H9 (cell line): ENCODE measurements at regions not wholly inside any gene's neighbourhood (a gene's known extent, or its start where the extent isn't known, plus 50 kb on each side); places are given as distances from the start of the nearest gene placed in this dataset.

Experiments
- DNase-seq: peaks from one replicate; pipeline ENCODE4 v3.0.0-alpha.2; 2017
- H2AFZ ChIP-seq: one replicate; pipeline ENCODE4 v1.6.1; 2013; ENCODE audit warnings: mild to moderate bottlenecking, low read length, control low read depth, moderate library complexity
- H2AK5ac ChIP-seq: 2 replicates; pipeline ENCODE4 v1.6.1; 2013; ENCODE audit warnings: low read length, control low read depth, mixed read lengths; ENCODE audit not compliant: insufficient read length
- H2BK120ac ChIP-seq: one replicate; pipeline ENCODE4 v1.6.1; 2013; ENCODE audit warnings: low read depth, mild to moderate bottlenecking, low read length, control low read depth, inconsistent platforms; ENCODE audit not compliant: poor library complexity, severe bottlenecking
- H2BK12ac ChIP-seq: 2 replicates; pipeline ENCODE4 v1.6.1; 2013; ENCODE audit warnings: low read length, control low read depth, mixed read lengths, low read depth; ENCODE audit not compliant: insufficient read length
- H2BK15ac ChIP-seq: 2 replicates; pipeline ENCODE4 v1.6.1; 2013; ENCODE audit warnings: low read depth, low read length, control low read depth
- H2BK20ac ChIP-seq: one replicate; pipeline ENCODE4 v1.6.1; 2013; ENCODE audit warnings: low read depth, mild to moderate bottlenecking, low read length, control low read depth, inconsistent platforms; ENCODE audit not compliant: poor library complexity, severe bottlenecking
- H2BK5ac ChIP-seq: 2 replicates; pipeline ENCODE4 v1.6.1; 2013; ENCODE audit warnings: low read length, control low read depth, mixed read lengths; ENCODE audit not compliant: insufficient read length
- H3K14ac ChIP-seq: 2 replicates; pipeline ENCODE4 v1.6.1; 2013; ENCODE audit warnings: low read length, control low read depth; ENCODE audit not compliant: insufficient read depth
- H3K18ac ChIP-seq: 2 replicates; pipeline ENCODE4 v1.6.1; 2013; ENCODE audit warnings: low read depth, mild to moderate bottlenecking, mixed read lengths, low read length, control low read depth; ENCODE audit not compliant: insufficient read length
- H3K23ac ChIP-seq: 2 replicates; pipeline ENCODE4 v1.6.1; 2013; ENCODE audit warnings: low read length, control low read depth, mixed read lengths, low read depth; ENCODE audit not compliant: insufficient read length
- H3K23me2 ChIP-seq: 2 replicates; pipeline ENCODE4 v1.6.1; 2013; ENCODE audit warnings: low read depth, mild to moderate bottlenecking, mixed read lengths, low read length, control low read depth; ENCODE audit not compliant: insufficient read length, poor library complexity, severe bottlenecking
- H3K27ac ChIP-seq: 2 replicates; pipeline ENCODE4 v1.5.1; 2013; ENCODE audit warnings: low read length, control low read depth, mixed read lengths, low read depth; ENCODE audit not compliant: insufficient read length
- H3K27me3 ChIP-seq: 2 replicates; pipeline ENCODE4 v1.6.1; 2013; ENCODE audit warnings: low read length, control low read depth, inconsistent platforms; ENCODE audit not compliant: insufficient read depth
- H3K4ac ChIP-seq: 2 replicates; pipeline ENCODE4 v1.6.1; 2013; ENCODE audit warnings: low read depth, mild to moderate bottlenecking, control low read depth, inconsistent platforms, low read length, moderate library complexity
- H3K4me1 ChIP-seq: 2 replicates; pipeline ENCODE4 v1.6.1; 2013; ENCODE audit warnings: low read length, control low read depth, inconsistent platforms; ENCODE audit not compliant: insufficient read depth
- H3K4me2 ChIP-seq: 2 replicates; pipeline ENCODE4 v1.6.1; 2013; ENCODE audit warnings: low read length, control low read depth, mixed read lengths; ENCODE audit not compliant: insufficient read length, insufficient read depth
- H3K56ac ChIP-seq: 2 replicates; pipeline ENCODE4 v1.6.1; 2013; ENCODE audit warnings: low read depth, mild to moderate bottlenecking, mixed read lengths, low read length, control low read depth; ENCODE audit not compliant: insufficient read length
- H3K79me1 ChIP-seq: 2 replicates; pipeline ENCODE4 v1.6.1; 2013; ENCODE audit warnings: low read depth, mild to moderate bottlenecking, moderate library complexity, low read length, control low read depth, inconsistent platforms; ENCODE audit not compliant: insufficient read depth, poor library complexity, severe bottlenecking
- H3K79me2 ChIP-seq: 2 replicates; pipeline ENCODE4 v1.6.1; 2013; ENCODE audit warnings: low read length, control low read depth, inconsistent platforms; ENCODE audit not compliant: insufficient read depth
- H3K9ac ChIP-seq: 2 replicates; pipeline ENCODE4 v1.6.1; 2013; ENCODE audit warnings: low read length, control low read depth, mixed read lengths; ENCODE audit not compliant: insufficient read length; ENCODE audit errors: extremely low read depth
- H3K9me3 ChIP-seq: one replicate; pipeline ENCODE4 v1.6.1; 2013; ENCODE audit warnings: low read depth, low read length, inconsistent platforms; ENCODE audit not compliant: control insufficient read depth
- H3T11ph ChIP-seq: one replicate; pipeline ENCODE4 v1.6.1; 2013; ENCODE audit warnings: mild to moderate bottlenecking, low read length, control low read depth, inconsistent platforms
- H4K20me1 ChIP-seq: one replicate; pipeline ENCODE4 v1.6.1; 2013; ENCODE audit not compliant: control insufficient read depth, insufficient read length, insufficient read depth
- H4K5ac ChIP-seq: 2 replicates; pipeline ENCODE4 v1.6.1; 2013; ENCODE audit warnings: low read depth, mild to moderate bottlenecking, mixed read lengths, low read length, control low read depth; ENCODE audit not compliant: insufficient read length
- H4K8ac ChIP-seq: replicated peaks from 2 replicates; pipeline ENCODE4 v1.6.1; 2013; ENCODE audit warnings: low read length, control low read depth, mixed read lengths, low read depth; ENCODE audit not compliant: insufficient read length
- H4K91ac ChIP-seq: 2 replicates; pipeline ENCODE4 v1.6.1; 2013; ENCODE audit warnings: low read depth, mild to moderate bottlenecking, moderate library complexity, mixed read lengths, low read length, control low read depth; ENCODE audit not compliant: insufficient read length
- H3K27ac Mint-ChIP-seq, 3 experiments: 2 replicates in 2 of 3; 3 replicates in 1 of 3; pipeline ENCODE4 v1.8.0; 2020 to 2021; ENCODE audit warnings: mixed read lengths in 3 of 3, mild to moderate bottlenecking in 1 of 3, moderate library complexity in 1 of 3
- H3K27me3 Mint-ChIP-seq: 2 replicates; pipeline ENCODE4 v1.8.0; 2021; ENCODE audit warnings: low read depth, mild to moderate bottlenecking, moderate library complexity, mixed read lengths
- H3K36me3 Mint-ChIP-seq, 3 experiments: 2 replicates in 2 of 3; 3 replicates in 1 of 3; pipeline ENCODE4 v1.8.0; 2020 to 2021; ENCODE audit warnings: low read depth in 3 of 3, mixed read lengths in 3 of 3; ENCODE audit not compliant: insufficient read depth in 1 of 3
- H3K4me1 Mint-ChIP-seq, 2 experiments: 2 replicates each; pipeline ENCODE4 v1.8.0; 2020; ENCODE audit warnings: mixed read lengths in 2 of 2
- H3K4me3 Mint-ChIP-seq, 2 experiments: 2 replicates in 1 of 2; 3 replicates in 1 of 2; pipeline ENCODE4 v1.8.0; 2020 to 2021; ENCODE audit warnings: mild to moderate bottlenecking in 2 of 2, mixed read lengths in 2 of 2, moderate library complexity in 1 of 2
- H3K9me3 Mint-ChIP-seq, 2 experiments: 2 replicates in 1 of 2; 3 replicates in 1 of 2; pipeline ENCODE4 v1.8.0; 2020; ENCODE audit warnings: mild to moderate bottlenecking in 2 of 2, mixed read lengths in 2 of 2, moderate library complexity in 1 of 2
- CTCF ChIP-seq: fragments of 200-600 bp; sonication (generic); conservative IDR thresholded peaks from 3 replicates; pipeline ENCODE4 v1.8.0; 2021; ENCODE audit warnings: antibody characterized with exemption, mild to moderate bottlenecking
- WGBS: extraction: QIAGEN DNeasy Blood & Tissue Kit; methylation state at CpG from one replicate; pipeline ENCODE4 v1.1.7; 2013; ENCODE audit warnings: missing lambda C conversion rate, low lambda C conversion rate, mixed read lengths; ENCODE audit not compliant: insufficient read length; ENCODE audit errors: extremely low coverage; 5-methylcytosine and 5-hydroxymethylcytosine counted together

DNA sequence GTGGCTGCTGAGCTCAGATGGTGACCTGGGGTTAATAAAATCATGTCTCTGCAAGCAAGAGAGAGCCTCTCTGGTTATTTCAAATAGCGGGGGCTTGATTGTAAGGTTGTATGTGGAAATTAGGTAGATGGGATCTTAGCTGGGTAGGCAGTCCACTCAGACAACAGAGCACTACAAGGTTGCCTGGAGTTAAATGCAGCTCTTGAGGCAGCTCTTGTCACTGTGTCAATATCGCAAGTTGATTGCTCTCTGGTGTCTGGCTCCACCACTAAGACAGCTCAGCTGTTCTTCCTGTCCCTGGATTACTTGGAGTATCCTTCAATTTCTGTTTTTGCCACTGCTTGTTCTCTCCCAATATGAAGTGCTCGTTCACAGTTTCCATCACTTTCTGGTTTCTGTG, 93.8 kb downstream of the C21orf91 start:
- Histone ChIP-seq H2BK120ac (no peak overlapping the region), H4K20me1 (no peaks in the 10 kb centered on the region), H3K4ac (no peak overlapping the region), H3K14ac (no peak overlapping the region), H3K79me2 (no peaks in the 10 kb centered on the region), H3K23ac (no peak overlapping the region), H2BK15ac (no peak overlapping the region), H3K9me3 (no peaks in the 10 kb centered on the region), H3K18ac (no peak overlapping the region), H2BK5ac (no peak overlapping the region), H3K4me1 (no peaks in the 10 kb centered on the region), H3K27me3 (no peaks in the 10 kb centered on the region), H3K4me2 (no peak overlapping the region), H3K9ac (no peak overlapping the region), H4K5ac (no peak overlapping the region), H3K23me2 (no peaks in the 10 kb centered on the region), H3K79me1 (no peaks in the 10 kb centered on the region), H3K27ac (no peak overlapping the region), H4K91ac (no peak overlapping the region), H2BK12ac (no peak overlapping the region), H3K56ac (no peak overlapping the region), H2AK5ac (no peak overlapping the region), H2AFZ (no peak overlapping the region), H2BK20ac (no peak overlapping the region), H4K8ac (no peak overlapping the region), H3T11ph (no peak overlapping the region)
- DNase-seq = no peak
- no CpG with 5 or more reads among the region's 3 CpGs for WGBS
- H3K4me3 Mint-ChIP-seq = no peak overlapping the region
- peaks cover 0 to 8% (median 7%) of the 10 kb centered on the region in 3 experiments; a peak in 4 of 7 replicates for H3K36me3 Mint-ChIP-seq
- no peaks in the 10 kb centered on the region for H3K4me1 Mint-ChIP-seq
- peaks cover 13 to 21% of the 10 kb centered on the region in 2 experiments for H3K9me3 Mint-ChIP-seq
- no peak for TF ChIP-seq CTCF
- H3K27me3 Mint-ChIP-seq = peaks cover 1% of the 10 kb centered on the region; the same call in 1 of the 2 replicates
- no peak overlapping the region for H3K27ac Mint-ChIP-seq
